ENCODE measurements at regions not wholly inside any gene's neighbourhood (a gene's known extent, or its start where the extent isn't known, plus 50 kb on each side); places are given as distances from the start of the nearest gene placed in this dataset.
A peak's percentile ranks its signal among the peaks of the same experiment; 100 is the strongest.

GRCh38 chr16:66269617-66270332 is 96.7 kb upstream of the CDH5 start:
- no peak for TF ChIP-seq CTCF (IDR thresholded peaks at IDR 0.05; ENCODE audit: unreplicated experiment)
- Mint-ChIP-seq H3K27ac (peak overlapping the region; percentile 77), H3K36me3 (no peaks in the 10 kb centered on the region), H3K4me3 (no peak overlapping the region), H3K4me1 (peaks cover 49% of the 10 kb centered on the region), H3K27me3 (ENCODE audit: low read depth) (peaks cover 20% of the 10 kb centered on the region), H3K9me3 (no peaks in the 10 kb centered on the region)
- DNase-seq (ENCODE audit: low spot score in 2 of 2, unreplicated experiment in 2 of 2) = peak in 1 of 2 experiments; percentile 19

- H3K27ac Mint-ChIP-seq = peak overlapping the region; percentile 92
- H3K4me1 Mint-ChIP-seq = peaks cover 68% of the 10 kb centered on the region
- H3K36me3 Mint-ChIP-seq = no peaks in the 10 kb centered on the region
- peaks cover 17% of the 10 kb centered on the region for H3K27me3 Mint-ChIP-seq (ENCODE audit: low read depth)
- no peak overlapping the region for H3K4me3 Mint-ChIP-seq
- no peaks in the 10 kb centered on the region for H3K9me3 Mint-ChIP-seq
- TF ChIP-seq CTCF (IDR thresholded peaks at IDR 0.05; ENCODE audit: unreplicated experiment) = no peak
- DNase-seq (ENCODE audit: low spot score in 2 of 2, unreplicated experiment in 2 of 2) = peak in 1 of 2 experiments; percentile 38
Measured at GRCh38 chr16:66267292-66268014, 99.0 kb upstream of the CDH5 start.

- peak; percentile 53 to 72 for DNase-seq (ENCODE audit: low spot score in 2 of 2, unreplicated experiment in 2 of 2)
- Mint-ChIP-seq H3K4me3 (no peak overlapping the region), H3K9me3 (no peaks in the 10 kb centered on the region), H3K4me1 (peaks cover 67% of the 10 kb centered on the region), H3K36me3 (no peaks in the 10 kb centered on the region), H3K27me3 (ENCODE audit: low read depth) (peaks cover 13% of the 10 kb centered on the region), H3K27ac (peak overlapping the region; percentile 92)
- TF ChIP-seq CTCF (IDR thresholded peaks at IDR 0.05; ENCODE audit: unreplicated experiment) = no peak
Measured at GRCh38 chr16:66266436-66267291, 99.8 kb upstream of the CDH5 start.

- peak in 1 of 2 experiments; percentile 29 for DNase-seq (ENCODE audit: low spot score in 2 of 2, unreplicated experiment in 2 of 2)
- peak overlapping the region; percentile 67 for H3K27ac Mint-ChIP-seq
- TF ChIP-seq CTCF (IDR thresholded peaks at IDR 0.05; ENCODE audit: unreplicated experiment) = no peak
- peaks cover 5% of the 10 kb centered on the region for H3K27me3 Mint-ChIP-seq (ENCODE audit: low read depth)
- H3K4me3 Mint-ChIP-seq = no peak overlapping the region
- no peaks in the 10 kb centered on the region for H3K9me3 Mint-ChIP-seq
- H3K4me1 Mint-ChIP-seq = peaks cover 60% of the 10 kb centered on the region
- H3K36me3 Mint-ChIP-seq = no peaks in the 10 kb centered on the region
Measured at GRCh38 chr16:66265556-66266141, 100.8 kb upstream of the CDH5 start.

- DNase-seq (ENCODE audit: low spot score in 2 of 2, unreplicated experiment in 2 of 2) = peak in 1 of 2 experiments; percentile 25
- no peak for TF ChIP-seq CTCF (IDR thresholded peaks at IDR 0.05; ENCODE audit: unreplicated experiment)
- H3K4me1 Mint-ChIP-seq = peaks cover 58% of the 10 kb centered on the region
- H3K4me3 Mint-ChIP-seq = no peak overlapping the region
- no peaks in the 10 kb centered on the region for H3K9me3 Mint-ChIP-seq
- no peaks in the 10 kb centered on the region for H3K36me3 Mint-ChIP-seq
- H3K27ac Mint-ChIP-seq = peak overlapping the region; percentile 67
- peaks cover 3% of the 10 kb centered on the region for H3K27me3 Mint-ChIP-seq (ENCODE audit: low read depth)
Measured at GRCh38 chr16:66265048-66265415, 101.5 kb upstream of the CDH5 start.

Measured in mesothelial cell of epicardium (in vitro differentiated cells).